GM21390 (cell line): ENCODE measurements at regions not wholly inside any gene's neighbourhood (a gene's known extent, or its start where the extent isn't known, plus 50 kb on each side); places are given as distances from the start of the nearest gene placed in this dataset.
"Not testable (repeated sequence)": the region's sequence is repeated elsewhere in the genome, so short reads cannot be mapped to it uniquely, and the experiment has no call there.

Experiments
- ATAC-seq: cut with Tn5 transposase; IDR thresholded peaks from one replicate; pipeline ENCODE4 v1.9.1; 2021; ENCODE audit not compliant: unreplicated experiment

DNA sequence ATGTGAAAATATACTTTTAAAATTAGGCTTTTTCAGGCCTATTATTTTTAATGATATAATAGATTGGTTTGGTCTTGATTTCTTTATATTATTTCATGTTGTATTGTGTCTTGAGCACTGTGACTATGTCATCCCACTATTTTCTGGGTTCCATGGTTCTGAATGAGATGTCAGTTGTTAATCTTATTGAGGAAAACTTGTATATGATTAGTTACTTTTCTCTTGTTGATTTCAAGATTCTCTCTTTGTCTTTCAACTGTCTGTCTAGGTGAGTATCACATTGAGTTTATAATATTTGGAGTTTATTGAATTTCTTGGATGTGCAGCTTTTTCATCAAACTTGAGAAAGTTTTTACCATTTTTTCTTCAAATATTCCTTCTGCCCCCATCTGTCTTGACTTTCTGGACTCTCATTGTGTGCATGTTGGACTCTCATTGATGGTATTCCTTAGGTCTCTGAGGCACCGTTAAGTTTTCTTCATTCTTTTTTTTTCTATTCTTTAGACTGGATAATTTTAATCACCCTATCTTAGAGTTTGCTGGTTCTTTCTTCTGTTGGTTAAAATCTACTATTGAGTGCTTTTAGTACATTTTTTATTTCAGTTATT lies 175.8 kb downstream of the TMEM167A start:
- no peak for ATAC-seq

- ATAC-seq = no peak
These were observed 182.5 kb downstream of the TMEM167A start for GRCh38 chr5:82894716-82895115.

DNA sequence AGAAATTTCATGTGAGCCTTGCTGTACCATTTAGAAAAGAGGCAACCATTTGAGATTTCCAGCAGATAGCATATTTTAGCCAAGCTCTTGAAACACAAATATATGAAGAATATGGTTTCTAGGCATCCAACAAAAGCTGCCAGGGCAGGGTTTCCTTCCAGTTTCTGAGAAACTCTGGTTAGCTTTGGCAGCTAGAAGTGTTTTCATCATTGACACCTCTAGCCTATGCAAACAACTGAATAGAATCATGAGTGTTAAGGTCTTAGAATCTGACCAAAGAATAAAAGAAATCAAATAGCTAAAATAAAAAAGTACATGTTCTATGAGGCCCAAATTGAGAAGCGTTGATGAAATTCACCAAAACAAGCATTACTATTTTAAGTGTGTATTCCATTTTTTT lies 188.1 kb downstream of the TMEM167A start:
- ATAC-seq = no peak

- ATAC-seq = no peak
These were observed 190.3 kb downstream of the TMEM167A start for GRCh38 chr5:82886911-82887310.

GRCh38 chr5:82885627-82886389 lies 191.4 kb downstream of the TMEM167A start:
- no peak for ATAC-seq

DNA sequence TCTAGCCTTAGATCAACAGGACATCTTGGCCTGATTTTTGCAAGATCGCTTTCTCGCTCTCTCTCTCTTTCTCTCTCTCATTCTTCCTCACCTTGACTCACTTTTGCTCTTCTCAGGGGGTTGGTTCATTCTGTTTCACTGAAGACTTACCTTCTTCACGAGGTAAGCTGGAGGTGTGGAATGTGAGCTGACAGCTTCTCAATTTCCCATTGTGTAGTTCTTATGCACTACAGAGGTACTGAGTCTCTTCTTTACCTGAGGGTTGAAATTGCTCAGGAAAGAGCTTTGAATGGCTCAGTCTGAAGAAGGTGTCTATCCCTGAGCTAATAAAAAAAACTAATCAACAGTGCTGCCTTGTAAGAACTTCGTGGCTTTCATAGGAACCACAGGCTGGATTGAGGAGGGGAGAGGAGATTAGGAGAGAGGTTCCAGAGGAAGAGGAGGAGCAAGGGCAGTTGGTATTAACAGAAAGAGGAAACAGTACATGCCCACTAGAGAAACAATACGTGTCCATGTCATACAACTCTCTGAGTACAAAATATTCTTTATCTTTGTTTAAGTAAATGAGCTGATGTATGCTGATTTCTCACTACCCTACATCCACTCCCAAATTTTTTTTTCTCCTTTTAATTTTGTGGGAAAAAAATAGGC lies 192.2 kb downstream of the TMEM167A start:
- no peak for ATAC-seq

- ATAC-seq = no peak
These were observed 194.9 kb downstream of the TMEM167A start for GRCh38 chr5:82882316-82882715.

DNA sequence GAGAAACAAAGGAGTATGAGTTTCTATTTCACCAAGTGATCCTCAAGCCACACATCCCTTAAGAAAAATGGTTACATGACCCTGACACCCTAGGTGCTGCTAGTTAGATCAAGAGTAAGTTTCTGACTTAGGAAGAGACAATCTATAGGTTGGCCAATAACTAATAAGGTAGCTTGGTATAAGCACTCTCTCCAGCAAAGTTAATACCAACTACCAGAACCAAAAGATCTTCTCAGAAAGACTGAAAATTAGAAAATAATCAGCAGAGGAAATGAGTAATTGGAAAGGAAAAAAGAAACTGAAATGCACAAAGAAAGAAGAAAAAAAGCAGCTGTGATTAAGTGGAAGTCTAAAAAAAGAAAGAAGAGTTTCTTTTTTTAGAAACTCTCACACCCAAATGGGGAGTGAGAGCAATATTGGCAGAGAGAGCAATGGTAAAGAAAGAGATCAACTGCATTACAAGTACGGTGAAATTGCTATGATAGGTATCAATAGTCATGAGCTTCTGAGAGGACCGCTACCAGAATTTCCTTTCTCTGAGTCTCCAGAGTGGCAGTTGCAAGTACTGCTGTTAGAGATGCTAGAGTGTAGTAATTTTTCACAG lies 195.5 kb downstream of the TMEM167A start:
- peak; percentile 65 for ATAC-seq

GRCh38 chr5:82879089-82879488 lies 198.1 kb downstream of the TMEM167A start:
- no peak for ATAC-seq

DNA sequence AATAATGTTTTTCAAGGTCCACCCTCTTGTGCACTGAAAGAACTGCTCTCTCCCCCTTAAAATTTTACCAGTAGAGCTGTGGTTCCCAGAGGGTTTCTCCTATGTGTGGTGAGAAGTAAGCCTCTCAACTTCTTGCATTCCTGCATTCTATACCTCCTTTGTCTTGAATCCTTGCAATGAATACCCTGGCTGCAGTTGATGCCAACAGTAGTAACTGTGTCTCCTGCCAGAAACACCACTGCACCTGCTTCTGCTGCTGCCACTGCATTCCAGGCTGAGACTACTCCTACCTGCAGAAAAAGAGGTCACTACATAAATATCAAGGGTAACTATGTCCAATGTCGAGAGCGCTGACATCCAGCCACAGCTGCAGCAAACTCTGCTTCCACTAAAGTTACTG lies 203.7 kb downstream of the TMEM167A start:
- no peak for ATAC-seq

DNA sequence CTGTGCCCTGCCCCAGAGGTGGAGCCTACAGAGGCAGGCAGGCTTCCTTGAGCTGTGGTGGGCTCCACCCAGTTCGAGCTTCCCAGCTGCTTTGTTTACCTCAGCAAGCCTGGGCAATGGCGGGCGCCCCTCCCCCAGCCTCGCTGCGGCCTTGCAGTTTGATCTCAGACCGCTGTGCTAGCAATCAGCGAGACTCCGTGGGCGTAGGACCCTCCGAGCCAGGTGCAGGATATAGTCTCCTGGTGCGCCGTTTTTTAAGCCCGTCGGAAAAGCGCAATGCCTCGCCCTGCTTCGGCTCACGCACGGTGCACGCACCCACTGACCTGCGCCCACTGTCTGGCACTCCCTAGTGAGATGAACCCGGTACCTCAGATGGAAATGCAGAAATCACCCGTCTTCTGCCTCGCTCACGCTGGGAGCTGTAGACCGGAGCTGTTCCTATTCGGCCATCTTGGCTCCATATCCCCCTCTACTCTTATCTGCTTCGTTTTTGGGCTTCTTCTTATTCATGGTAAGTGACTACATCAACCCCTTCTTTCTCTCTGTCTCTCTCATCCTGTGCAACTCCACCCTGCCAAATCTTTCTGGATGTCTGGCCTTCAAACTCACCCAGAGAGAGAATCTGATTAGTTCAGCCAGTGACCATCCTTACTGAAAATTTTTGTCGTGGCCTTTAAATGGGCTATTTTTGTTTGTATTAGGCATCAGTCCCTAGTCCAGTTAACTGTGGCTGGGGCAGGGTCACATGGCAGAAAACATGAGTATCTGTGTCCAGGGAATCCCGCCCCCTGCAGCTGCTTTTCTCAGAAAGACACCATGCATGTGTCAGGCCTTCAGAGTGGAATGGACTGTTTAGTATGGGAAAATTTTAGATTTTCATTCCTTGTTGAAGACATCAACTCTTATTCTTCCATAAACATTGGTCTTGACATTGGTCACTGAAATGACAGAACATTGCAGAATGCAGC lies 204.6 kb downstream of the TMEM167A start:
- not testable (repeated sequence) for ATAC-seq

DNA sequence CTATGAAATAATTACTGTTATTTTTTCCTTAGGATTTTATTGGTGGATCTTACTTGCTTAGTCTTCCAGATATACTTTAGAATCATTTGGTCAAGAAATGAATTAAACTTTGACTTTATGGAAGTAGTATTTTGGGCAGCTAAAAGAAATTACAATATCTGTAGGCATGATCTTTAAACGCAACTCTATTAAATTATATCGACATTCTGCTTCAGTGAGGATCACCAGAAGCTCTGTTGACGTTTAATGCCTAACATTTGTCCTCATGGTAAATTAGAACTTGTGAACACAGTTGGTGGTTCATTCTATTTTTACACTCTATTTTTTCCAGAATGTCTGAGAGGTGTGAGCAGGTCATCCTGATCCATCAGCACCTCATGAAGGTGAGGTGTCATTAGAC lies 211.6 kb downstream of the TMEM167A start:
- ATAC-seq = no peak

DNA sequence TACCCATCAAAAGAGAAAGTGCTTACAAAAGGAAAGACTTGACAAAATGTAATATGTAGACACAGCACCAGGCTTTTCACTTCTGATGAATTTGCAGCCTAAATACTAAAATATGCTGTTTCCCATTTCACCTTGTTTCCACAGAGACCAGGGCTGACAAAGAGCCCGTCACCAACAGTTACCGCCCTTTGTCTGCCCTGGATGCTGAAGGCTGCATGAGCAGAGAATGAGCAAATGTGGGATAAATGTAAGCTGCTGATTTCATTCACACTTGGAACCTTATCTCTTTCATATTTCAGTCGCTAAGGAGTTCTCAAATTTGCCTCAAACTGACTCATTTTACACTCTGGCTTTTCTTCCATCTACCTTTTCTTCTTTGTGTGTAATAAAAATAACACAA lies 213.9 kb downstream of the TMEM167A start:
- no peak for ATAC-seq

DNA sequence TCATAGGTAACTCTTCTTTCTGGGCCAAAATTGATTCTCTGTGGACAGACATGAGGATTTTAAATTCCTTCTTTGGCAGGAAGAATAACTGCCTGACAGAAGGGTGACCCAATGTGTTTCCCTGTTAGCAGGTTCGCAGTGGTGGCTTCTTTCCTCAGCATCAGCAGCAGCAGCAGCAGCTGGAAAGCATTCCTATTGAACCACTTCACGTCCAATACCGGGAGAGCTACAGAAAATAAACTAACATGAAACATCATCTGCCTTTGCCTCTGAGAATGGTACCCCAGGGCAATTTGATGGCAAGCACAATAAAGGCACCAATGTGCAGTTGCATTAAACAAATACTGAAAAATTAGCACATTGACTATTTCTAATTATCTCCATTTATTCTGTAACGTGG lies 214.5 kb downstream of the TMEM167A start:
- no peak for ATAC-seq

- no peak for ATAC-seq
These were observed 214.9 kb downstream of the TMEM167A start for GRCh38 chr5:82862261-82862660.

- no peak for ATAC-seq
These were observed 215.5 kb downstream of the TMEM167A start for GRCh38 chr5:82861701-82862100.

DNA sequence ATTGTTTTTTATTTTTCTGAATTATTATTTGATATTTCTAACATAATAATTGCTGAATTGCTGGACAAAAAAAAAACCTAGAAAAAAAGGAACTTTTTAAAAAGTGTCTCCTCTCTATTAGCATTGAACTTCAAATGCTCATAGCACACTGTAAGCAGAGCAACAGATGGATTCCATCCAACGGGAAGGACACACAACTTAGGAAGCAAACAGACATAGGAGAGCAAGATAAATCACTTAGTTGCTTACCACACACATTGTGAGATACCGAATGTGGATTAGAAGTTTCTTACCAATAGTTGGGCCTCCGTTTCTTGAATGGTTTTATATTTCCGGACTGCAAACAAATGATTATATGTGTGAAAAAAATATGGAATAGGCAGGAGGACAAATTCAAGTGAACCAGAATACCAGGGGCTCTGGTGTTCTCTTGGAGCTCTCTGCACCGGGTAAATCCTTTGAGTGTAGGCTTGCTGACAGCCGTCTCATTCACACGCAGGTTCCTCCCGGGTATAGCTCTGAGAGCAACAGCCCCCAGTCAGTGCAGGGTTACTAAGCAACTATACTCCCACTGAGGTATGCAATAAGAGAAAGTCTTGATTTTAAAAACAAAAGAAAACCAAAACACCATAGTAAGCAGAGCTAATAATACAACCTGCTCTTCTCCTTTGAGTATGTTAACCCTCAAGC lies 217.6 kb downstream of the TMEM167A start:
- no peak for ATAC-seq

- ATAC-seq = no peak
These were observed 218.8 kb downstream of the TMEM167A start for GRCh38 chr5:82858151-82859025.

DNA sequence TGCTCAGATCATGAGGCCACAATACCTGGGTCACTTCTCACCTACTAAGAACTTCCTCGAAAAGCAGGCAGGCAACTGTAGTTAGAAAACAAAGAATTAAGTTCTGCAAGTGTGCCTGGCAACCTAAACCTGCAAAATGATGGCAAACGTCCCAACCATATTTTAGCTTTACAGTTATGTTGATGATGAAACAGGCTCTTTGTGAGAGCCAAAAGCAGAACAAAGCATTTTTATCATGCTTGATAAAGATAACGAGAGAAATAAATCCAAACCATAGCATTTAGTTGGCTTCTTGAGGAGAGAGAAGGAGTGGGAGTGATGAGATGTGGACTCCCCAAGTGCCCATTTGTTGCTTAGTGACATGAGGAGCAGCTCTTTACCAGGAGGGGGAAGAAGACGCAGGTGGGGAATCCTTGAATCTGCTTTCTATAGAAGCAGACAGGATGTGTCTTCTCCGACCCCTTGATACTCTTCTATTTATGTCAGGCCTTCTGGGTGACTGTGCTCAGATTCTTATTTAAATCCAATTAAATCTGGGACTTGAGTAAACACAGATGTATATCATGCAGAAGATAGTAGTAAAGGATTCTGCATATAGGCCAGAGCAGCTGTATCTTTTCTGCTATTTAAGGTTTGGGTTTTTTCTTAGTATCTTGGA lies 221.2 kb downstream of the TMEM167A start:
- ATAC-seq = no peak
